HuH-7 (cell line): ENCODE measurements at regions not wholly inside any gene's neighbourhood (a gene's known extent, or its start where the extent isn't known, plus 50 kb on each side); places are given as distances from the start of the nearest gene placed in this dataset.
"Not testable (repeated sequence)": the region's sequence is repeated elsewhere in the genome, so short reads cannot be mapped to it uniquely, and the experiment has no call there.

Experiments
- DNase-seq: peaks from one replicate; pipeline ENCODE4 v3.0.0; 2011; ENCODE audit warnings: low spot score

DNA sequence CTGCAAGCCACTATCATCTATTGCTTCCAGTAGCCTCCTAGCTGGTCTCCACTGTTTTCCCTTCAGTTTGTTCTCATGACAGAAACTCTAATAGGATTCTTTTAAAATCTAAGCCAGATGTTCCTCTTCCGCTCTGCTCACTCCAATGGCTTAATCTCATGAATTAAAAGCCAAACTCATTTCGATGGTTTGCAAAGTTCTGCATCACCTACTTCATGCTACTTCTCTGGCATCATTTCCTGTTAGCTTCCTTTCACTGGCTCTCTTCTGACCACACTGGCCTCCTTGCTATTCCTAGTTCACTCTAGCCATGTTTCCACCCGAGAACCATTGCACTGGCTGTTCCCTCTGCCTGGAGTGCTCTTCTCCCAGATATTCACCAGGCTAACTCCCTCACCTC, 102.0 kb upstream of the LSM6 start:
- DNase-seq = no peak

DNA sequence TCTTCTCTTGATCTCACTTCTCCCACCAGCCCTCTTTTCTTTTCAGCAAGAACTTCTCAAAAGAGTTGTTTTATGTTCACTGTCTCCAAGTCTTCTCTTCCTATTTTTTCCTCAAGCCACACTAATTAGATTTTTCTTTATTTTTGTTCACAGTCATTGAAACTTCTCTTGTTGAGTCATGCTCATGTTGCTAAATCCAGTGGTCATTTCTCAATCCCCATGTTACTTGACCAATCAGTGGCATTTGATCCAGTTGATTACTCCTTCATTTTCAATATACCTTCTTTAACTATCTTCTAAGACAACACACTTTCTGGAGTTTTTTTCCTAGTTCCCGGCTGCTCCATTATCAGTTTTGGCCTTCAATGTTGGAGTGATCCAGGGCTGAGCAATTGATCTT, 103.1 kb upstream of the LSM6 start:
- no peak for DNase-seq

DNA sequence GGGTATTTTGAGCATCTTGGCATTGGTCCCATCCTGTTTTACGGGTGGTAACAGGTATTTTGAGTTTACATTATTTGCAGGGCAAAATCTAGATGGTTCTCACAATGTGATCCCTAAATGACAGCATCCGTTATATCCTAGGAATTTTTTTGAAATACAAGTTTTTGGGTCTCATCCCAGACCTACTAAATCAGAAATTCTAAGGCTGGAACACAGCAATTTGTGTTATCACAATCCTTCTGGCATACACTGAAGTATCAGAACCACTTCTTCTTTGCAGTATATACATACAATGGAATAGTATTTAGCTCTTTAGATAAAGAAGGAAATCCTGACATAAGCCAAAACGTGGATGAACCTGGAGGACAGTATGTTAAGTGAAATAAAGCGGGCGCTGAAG, 104.1 kb upstream of the LSM6 start:
- no peak for DNase-seq

DNA sequence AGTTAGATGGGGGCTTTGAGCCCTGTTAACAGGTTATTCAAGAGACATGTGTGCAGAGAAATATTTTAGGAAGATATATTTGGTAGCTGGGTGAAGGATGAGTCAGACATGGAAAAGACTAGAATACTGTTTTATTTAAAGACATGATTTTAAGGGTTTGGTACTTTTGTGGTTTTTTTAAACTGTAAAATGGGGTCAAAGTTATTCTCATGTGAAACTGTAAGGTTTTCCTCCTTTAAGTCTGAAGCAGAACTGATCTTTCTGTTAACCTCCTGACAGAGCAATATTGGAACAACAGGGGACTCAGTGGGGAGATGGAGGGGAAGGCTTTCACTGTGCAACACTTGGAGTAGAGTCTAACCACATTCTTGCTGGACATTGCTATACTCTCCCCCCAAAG, 112.4 kb upstream of the LSM6 start:
- no peak for DNase-seq

DNA sequence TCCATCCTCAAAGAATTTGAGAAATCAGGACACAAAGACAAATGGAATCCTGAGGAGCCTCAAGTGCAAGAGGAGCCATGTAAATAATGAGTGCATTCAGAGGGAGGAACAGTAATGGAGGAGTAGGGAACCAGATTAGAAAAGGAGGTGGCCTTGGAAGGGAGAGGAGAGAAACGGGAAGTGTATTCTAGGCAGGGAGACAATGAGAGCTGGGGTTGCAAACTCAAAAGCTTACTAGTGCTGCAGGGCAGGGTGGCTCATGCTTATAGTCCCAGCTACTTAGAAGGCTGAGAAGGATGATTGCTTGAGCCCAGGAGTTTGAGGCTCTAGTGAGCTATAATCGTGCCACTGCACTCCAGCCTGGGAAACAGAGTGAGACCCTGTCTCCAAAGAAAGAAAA, 113.2 kb upstream of the LSM6 start:
- DNase-seq = no peak

DNA sequence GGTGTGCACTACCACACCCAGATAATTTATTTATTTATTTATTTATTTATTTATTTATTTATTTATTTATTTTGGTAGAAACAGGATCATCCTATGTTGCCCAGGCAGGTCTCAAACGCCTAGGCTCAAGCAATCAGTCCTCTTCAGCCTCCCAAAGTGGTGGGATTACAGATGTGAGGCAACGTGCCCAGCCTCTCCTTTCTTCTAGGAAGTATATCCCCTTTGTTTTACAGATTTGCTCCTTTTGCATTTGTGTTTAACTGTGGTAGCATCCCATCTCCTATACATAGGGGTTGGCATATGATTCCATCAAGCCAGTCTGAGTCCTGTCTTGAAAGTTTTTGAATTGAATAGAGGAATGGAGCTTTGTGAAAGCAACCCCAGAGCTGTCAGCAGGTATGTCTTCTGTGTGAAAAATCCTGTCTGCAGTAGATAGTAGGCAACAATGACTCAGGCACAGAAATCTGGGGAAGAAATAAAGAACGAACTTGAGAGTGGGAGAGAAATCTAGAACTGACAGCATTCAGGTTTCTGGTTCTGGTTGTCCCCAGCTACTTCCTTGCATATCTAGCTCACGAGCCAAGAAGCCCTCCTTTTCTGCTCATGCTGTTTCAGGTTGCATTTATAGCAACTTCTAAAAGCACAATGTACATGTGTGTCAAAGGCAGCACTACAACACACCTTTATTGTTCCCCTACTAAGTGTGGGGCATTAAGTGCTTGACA, 113.7 kb upstream of the LSM6 start:
- no peak for DNase-seq

DNA sequence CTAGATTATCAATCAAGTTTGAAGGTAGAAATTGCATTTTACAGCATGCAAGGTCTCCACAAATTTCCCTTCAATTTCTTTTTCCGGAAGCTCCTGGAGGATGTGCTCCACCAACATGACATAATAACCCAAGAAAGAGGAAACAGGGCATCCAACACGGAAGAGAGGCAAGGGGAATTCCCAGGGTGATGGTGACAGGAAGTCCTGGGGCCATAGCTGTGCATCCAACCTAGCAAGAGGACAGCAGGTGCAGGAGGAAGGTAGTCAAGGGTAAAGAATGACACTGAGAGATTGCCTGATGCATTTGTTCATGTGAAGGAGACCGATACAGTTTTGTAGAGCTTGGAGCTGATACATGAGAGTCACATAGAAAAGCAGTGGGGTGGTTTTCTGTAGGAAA, 115.7 kb upstream of the LSM6 start:
- no peak for DNase-seq

DNA sequence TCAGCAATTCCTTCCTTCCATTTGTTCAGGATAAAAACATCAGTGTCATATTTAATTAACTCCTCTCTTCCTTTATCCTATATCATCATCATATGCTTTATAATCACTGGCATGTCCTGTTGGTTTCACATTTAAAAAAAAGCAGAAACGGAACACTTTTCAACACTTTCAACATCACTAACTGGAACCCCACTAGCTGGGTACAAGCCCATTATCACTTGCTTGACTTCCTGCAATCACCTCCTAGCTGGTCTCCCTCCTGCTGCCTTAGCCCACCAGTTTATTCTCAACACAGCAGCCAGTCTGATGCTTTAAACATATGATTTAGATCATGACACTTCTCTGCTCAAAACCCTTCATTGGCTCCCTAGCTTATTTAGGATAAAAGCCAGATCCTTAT, 116.4 kb upstream of the LSM6 start:
- no peak for DNase-seq

DNA sequence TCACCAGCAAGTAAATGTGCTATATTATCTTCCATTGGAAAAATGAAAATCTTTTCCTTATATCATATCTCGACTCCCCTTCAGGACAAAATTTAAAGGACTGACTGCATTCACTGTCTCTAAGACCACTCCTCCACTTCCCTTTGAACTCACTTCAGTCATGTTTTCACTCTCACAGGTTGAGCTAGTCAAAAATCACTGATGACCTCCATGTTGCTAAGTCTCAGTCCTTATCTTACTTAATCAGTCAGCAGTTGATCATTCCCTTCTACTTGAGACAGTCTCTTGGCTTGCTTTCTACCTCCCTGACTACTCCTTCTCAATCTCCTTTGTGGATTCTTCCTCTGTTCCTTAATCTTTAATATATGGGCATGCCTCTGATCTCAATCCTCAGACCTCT, 117.0 kb upstream of the LSM6 start:
- no peak for DNase-seq

DNA sequence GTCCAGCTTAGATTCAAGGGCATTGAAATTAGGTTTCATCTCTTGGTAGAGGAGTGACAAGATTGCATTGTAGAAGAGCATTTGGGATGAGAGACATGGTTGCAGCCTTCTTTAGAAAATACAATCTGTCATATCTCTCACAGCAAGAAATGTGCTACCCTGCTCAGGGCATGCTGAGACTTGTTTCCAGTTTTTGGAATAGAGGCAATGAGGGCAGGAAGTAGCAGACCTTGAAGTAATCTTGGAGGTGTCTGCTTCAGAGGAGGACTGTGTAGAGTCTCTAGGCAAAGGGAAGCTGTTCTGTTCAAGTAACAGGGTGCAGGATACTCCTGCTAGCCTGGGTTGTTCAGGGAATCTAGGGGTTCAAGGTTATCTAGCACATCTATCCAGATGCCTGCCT, 116.1 kb upstream of the ZNF827 start:
- DNase-seq = no peak

DNA sequence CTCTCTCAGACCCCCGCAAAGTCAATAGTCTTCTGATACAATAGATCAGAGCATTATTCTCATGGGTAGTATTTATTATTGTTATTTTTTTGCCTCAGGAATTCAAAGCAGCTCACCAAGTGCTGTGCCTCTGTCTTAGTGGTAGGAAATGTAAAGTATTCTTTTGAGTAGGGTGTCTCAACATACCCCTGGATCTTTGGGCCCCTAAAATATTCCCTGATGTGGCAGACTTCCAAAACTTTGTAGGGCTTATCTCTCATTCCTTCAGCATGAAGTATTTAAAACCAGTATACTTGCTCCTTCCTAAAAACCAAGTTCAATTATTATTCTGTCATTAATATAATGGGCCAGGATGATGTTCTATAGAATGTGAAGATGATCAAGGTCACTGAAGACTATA, 115.3 kb upstream of the ZNF827 start:
- no peak for DNase-seq

DNA sequence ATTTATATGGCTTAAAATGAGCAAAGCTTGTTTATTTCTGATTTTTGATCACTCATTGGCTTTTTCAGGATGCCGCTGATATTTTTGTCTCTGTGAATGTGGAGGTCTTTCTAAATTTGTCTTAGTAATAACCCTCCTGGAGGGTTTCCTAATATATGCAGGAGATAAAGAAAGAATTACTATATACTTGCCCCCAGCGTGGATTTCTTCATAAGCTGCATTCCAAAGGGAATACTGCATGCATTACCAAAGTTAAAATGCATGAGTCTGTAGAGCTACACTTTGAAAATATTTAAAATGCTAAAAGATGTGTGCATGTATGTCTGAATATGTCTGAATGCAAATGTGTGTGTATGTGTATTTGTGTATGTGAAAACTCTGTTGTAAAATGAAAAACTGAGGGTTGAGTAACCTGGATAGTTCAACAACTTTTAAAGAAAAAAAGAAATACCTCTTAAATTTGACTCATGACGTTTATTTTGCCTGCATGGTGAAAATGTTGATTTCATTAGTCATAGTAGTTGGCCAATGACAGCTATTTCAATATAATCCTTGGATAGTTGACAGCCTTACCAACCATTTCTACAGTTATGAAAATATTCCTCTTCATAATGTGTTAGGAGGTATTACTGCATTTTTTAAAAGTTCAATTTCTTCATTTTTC, 113.2 kb upstream of the ZNF827 start:
- DNase-seq = no peak

DNA sequence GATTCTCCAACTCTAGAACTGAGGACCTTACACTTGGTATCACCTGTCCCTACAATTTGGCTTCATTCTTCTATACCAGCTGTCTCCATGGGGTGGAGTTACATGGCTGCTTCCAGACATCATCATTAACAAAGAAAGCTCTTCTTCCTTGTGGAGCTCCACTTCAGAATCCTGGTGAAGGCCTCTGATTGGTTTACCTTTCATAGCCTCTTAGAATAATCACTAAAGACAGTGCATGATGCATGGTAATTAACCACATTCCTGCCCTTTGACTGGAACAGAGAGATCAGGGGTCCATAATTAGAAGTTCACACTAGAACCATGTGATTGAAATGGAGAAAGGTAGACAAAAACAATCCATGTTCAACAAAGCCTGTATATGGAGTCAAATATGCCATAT, 112.6 kb upstream of the ZNF827 start:
- DNase-seq = no peak

DNA sequence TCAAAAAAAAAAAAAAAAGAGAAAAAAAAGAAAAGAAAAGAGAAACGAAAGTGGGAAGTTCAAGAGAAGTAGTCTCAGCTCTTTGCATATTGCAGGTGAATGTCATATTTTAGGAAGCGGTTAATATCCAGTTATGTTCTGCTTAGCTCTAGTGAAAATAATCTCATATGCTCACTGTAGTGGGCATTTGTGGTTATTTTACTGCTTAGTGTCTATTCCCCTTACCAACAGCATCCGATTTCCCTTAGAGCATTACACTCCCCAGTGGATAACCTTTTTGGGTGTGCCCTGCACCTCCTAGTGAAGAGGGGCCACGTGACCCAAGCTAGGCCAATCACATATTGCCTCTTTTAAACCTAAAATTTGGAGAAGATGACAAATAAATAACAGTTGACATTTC, 111.2 kb upstream of the ZNF827 start:
- DNase-seq = no peak

DNA sequence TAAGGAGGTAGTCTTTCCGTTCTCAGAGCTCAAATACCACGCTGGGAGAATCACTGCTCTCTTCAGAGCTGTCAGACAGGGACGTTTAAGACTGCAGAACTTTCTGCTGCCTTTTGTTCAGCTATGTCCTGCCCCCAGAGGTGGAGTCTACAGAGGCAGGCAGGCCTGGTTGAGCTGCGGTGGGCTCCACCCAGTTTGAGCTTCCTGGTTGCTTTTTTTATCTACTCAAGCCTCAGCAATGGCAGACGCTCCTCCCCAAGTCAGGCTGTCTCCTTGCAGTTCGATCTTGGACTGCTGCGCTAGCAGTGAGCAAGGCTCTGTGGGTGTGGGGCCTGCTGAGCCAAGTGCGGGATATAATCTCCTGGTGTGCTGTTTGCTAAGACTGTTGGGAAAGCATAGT, 109.1 kb upstream of the ZNF827 start:
- not testable (repeated sequence) for DNase-seq

DNA sequence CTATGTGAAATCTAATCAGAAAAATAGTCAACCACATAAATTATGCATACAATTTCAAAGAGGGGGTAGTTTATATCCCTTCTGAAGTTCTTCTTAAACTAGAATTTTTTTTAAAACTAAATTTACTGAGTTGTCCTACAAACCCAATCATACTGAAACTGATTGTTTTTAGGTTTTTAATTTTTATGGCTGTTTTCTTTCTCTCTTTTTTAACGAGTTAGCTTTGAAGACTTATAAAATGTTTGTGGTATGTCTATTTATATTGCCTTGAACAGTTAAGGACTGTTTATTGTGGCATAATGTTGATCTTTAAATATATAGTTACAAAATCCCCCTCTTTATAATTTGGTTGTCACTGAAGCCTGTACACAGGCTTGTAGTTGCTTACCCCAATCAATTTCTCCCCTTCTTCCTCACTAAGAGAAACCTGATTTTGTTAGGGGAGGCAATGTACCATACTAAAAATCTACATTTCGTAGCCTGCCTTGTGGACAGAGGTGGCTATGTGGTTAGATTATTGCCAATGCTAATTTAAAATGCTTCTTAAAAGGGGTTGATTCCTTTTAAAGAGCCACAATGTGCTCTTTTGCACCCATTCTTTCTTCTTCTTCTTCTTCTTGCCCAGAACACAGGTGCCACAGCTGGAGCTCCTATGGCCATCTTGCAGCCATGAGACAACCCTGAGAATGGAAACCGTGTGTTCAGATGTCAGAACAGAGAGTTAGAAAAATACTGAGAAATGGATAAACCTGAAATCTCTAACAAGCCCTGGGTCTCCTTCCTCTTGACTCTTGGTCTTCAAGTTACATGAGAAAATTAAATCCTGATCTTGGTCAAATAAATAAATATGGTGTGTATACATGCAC, 102.7 kb upstream of the ZNF827 start:
- DNase-seq = no peak

DNA sequence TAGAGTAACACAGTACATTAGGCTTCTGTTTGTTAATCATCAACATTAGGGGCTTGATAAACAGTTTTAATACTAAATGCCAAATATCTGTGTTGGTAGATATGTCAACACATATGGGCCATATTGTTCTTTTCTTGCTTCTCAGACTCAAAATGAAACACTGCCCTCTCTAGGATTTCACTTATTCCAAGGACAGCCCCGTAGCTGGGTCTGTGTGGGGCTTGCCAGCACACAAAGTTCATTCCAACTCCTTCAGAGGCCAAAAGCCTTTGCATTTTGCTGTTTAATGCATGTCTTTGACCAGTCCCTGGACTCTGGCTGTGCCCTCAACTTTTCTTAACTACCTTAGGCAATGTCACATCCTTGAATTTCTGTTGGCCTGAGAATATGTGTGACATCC, 102.0 kb upstream of the ZNF827 start:
- no peak for DNase-seq

DNA sequence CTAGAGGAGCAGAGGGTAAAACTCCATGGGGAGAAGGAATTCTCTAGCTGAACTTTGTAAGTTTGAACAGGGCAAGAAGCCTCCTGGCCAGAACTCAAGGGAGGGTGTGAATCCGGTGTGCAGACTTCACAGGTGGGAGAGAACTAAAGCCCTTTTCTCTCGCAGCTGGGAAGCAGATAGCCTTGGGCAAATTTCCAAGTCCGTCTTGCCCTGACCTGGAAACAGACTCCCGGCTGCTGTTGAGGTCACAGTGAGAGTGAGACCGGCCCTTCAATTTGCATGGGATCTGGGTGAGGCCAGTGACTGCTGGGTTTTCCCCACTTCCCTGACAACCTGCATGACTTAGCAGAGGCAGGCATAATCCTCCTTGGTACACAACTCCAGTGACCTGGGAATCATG, 94.5 kb upstream of the ZNF827 start:
- peak; percentile 25 for DNase-seq

DNA sequence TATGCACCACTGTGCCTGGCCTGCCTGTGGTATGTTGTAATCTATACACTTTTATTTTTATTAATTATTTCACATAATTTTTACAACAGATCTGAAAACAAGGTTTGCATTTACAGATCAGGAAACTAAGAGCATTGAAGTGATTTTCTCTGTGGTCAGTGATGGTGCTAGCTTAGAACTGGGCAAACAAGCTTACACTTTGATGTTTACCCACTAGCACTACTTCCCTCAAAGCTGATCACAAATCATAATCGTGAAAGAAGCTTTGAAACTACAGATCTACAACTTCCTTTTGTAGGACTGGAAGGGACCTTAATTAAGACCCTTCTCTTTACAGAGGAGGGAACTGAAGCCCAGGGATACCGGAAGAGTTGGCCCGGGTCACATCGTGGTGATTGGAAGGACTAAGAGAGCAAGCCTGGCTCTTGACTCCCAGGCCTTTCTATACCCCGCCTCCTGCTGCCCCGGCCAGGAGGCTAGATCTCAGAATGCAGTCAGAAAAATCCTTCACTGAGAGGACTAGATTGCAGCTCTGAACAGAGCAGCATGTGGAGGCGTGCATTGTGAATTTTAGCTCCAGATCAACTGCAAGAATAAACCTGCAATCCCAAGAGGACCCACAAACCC, 93.7 kb upstream of the ZNF827 start:
- DNase-seq = no peak

DNA sequence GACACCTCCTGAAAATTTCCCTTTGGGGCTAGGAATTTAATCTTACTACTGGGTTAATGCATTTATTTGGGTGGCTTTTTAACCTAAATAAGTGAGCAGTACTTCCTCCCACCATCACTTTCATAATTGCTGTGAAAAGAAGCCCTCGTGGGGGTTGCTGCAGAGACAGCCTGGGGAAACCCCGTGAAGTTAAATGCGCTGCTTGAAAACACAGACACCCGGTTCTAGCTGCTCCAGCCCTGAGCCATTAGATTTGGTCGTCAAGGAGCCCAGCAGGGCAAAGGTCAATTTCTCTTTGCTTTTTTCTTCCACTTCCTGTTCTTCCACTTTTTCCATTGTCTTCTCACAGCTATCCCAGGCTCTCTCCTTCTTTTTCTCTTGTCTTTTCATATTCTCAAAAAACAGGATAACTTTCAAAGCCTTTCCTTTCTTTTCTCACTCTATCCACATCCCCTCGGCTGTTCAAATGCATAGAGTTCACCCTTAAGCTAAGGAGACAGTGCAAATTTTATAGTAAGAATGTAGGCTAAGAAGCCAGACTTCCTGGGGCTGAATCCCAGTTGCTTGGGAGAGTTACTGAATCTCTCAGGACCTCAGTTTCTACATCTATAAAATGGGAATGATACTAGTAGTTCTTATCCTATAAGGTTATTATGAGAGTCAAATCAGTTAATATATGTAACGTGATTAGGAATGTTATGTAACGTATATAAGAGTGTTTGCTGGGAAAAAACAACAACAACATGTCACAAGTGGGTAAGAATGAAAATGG, 91.5 kb upstream of the ZNF827 start:
- DNase-seq = no peak

DNA sequence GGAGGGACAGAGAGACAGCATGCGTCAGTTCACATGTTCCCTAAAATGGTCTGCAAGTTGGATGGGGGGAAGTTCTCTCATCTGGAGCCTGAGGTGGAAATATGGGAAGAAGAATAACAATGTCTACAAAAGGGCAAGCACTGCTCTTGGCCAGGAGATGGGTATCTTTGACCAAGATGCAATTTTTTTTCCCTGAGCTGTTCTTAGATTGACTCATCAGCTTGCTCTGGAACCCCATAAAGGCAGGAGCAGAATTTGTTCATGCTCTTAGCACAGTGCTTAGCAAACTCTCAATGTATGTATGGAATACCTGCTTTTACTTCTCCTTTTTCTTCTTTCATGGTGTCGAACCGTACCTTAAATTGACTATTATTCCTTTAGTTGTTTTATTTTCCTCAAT, 90.5 kb upstream of the ZNF827 start:
- DNase-seq = no peak

DNA sequence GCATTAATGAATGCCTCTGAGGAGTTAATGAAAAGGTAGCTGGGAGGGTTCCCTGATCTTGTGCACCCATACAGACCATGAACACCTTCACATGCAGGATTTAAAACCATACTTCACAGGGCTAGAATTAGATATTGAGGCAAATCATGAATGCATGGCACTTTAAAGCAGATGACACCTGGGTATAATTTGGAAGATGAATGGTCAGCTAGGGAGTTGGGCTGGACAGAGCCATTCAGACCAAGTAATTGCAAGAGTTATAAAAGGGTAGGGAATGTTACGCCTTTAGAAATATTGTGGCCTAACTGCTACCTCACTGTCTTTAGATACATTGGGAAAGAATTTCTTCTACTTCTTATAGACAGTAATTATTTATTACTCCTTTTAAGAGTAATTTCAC, 89.1 kb upstream of the ZNF827 start:
- no peak for DNase-seq
